GM12892 (cell line): ENCODE measurements at regions not wholly inside any gene's neighbourhood (a gene's known extent, or its start where the extent isn't known, plus 50 kb on each side); places are given as distances from the start of the nearest gene placed in this dataset.

Experiments
- DNase-seq: peaks from one replicate; pipeline ENCODE4 v3.0.0; 2011; ENCODE audit not compliant: insufficient read length
- FAIRE-seq: peaks from 2 replicates; lab custom pipeline; 2011; peaks lifted over from hg19 to GRCh38; lab: Jason Lieb, UNC
- POLR2A ChIP-seq: IDR thresholded peaks from 2 replicates; pipeline ENCODE4 v1.6.1; 2011; ENCODE audit warnings: low read depth, low read length, control low read depth
- POLR2AphosphoS5 ChIP-seq: IDR thresholded peaks from 2 replicates; pipeline ENCODE4 v1.6.1; 2011; ENCODE audit warnings: low read depth, low read length, control low read depth
- TAF1 ChIP-seq: IDR thresholded peaks from 2 replicates; pipeline ENCODE4 v1.6.1; 2011; ENCODE audit warnings: low read depth, mild to moderate bottlenecking, control low read depth, low read length, borderline replicate concordance

GRCh38 chr5:96235008-96235910 lies 197.8 kb downstream of the PCSK1 start:
- FAIRE-seq (no peak), DNase-seq (no peak)
- TF ChIP-seq POLR2A (no peak), TAF1 (no peak), POLR2AphosphoS5 (no peak)

- DNase-seq: no peak
- no peak for TF ChIP-seq POLR2AphosphoS5
- no peak for TF ChIP-seq POLR2A
- no peak for TF ChIP-seq TAF1
- FAIRE-seq: no peak
Measured at GRCh38 chr5:96232602-96233001, 200.4 kb downstream of the PCSK1 start.

GRCh38 chr5:96229188-96229587 lies 203.9 kb downstream of the PCSK1 start:
- TF ChIP-seq POLR2A (no peak), TAF1 (no peak), POLR2AphosphoS5 (no peak)
- DNase-seq: no peak
- FAIRE-seq: no peak

GRCh38 chr5:96228408-96228807 lies 204.6 kb downstream of the PCSK1 start:
- DNase-seq (no peak), FAIRE-seq (peak; percentile 5)
- TF ChIP-seq TAF1 (no peak), POLR2A (no peak), POLR2AphosphoS5 (no peak)

GRCh38 chr5:96227957-96228356 lies 205.1 kb downstream of the PCSK1 start:
- no peak for FAIRE-seq
- TF ChIP-seq POLR2A (no peak), POLR2AphosphoS5 (no peak), TAF1 (no peak)
- DNase-seq: no peak

GRCh38 chr5:96226941-96227552 lies 206.0 kb downstream of the PCSK1 start:
- no peak for DNase-seq
- TF ChIP-seq TAF1 (no peak), POLR2A (no peak), POLR2AphosphoS5 (no peak)
- FAIRE-seq: no peak

- DNase-seq (no peak), FAIRE-seq (no peak)
- no peak for TF ChIP-seq POLR2A
- TF ChIP-seq POLR2AphosphoS5: no peak
- no peak for TF ChIP-seq TAF1
Measured at GRCh38 chr5:96222129-96222528, 210.9 kb downstream of the PCSK1 start.

GRCh38 chr5:96220610-96221390 lies 212.2 kb downstream of the PCSK1 start:
- FAIRE-seq: peak; percentile 14
- no peak for TF ChIP-seq POLR2AphosphoS5
- no peak for TF ChIP-seq TAF1
- no peak for TF ChIP-seq POLR2A
- DNase-seq: no peak

GRCh38 chr5:96219580-96220281 lies 213.3 kb downstream of the PCSK1 start:
- FAIRE-seq: peak; percentile 27
- DNase-seq: no peak
- TF ChIP-seq POLR2A: no peak
- no peak for TF ChIP-seq TAF1
- no peak for TF ChIP-seq POLR2AphosphoS5

GRCh38 chr5:96218653-96219052 lies 214.4 kb downstream of the PCSK1 start:
- FAIRE-seq: no peak
- no peak for TF ChIP-seq TAF1
- TF ChIP-seq POLR2A: no peak
- no peak for TF ChIP-seq POLR2AphosphoS5
- no peak for DNase-seq
